ENCODE measurements at regions not wholly inside any gene's neighbourhood (a gene's known extent, or its start where the extent isn't known, plus 50 kb on each side); places are given as distances from the start of the nearest gene placed in this dataset.

DNA sequence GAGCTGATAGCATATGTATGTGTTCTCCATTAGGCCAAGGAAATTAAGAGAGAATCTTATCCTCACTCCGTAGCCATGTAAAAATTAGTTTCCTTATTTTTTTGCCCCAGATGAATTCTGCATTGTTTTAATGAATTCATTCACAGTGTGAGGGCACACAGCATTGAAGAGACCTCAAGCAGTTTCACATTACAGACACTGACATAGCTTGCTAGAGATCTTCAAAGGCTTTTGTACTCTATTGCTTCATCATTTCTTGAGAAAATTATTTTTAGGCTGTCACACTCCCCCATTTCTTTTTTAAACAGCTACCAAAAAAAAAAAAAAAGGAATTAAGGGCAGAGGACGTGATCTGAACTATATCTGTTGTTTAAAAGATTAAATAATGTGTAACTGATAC, 251.1 kb downstream of the BCAT1 start:
- Histone ChIP-seq H3K9me3 (replicated peaks; ENCODE audit: control insufficient read depth, insufficient read depth, low read depth, low read length) (no peaks in the 10 kb centered on the region), H3K27ac (ENCODE audit: extremely low read depth, low read depth, low read length) (peak overlapping the region; percentile 43; the same call in 1 of the 3 replicates), H3K79me2 (ENCODE audit: control insufficient read depth, insufficient read depth, low read length) (no peaks in the 10 kb centered on the region), H3K4me3 (no peak overlapping the region), H3K9me1 (ENCODE audit: control insufficient read depth, insufficient read depth, low read length) (no peaks in the 10 kb centered on the region), H3K9ac (ENCODE audit: insufficient read depth in 1 of 2, low read depth in 2 of 2, low read length in 2 of 2) (no peak overlapping the region), H3K27me3 (ENCODE audit: control insufficient read depth in 2 of 2, insufficient read depth in 2 of 2, low read length in 2 of 2) (no peaks in the 10 kb centered on the region), H3K4me1 (replicated peaks in 1 of 2; ENCODE audit: control insufficient read depth in 2 of 2, insufficient read depth in 2 of 2, low read length in 2 of 2) (peaks cover 0 to 29% of the 10 kb centered on the region in 2 experiments; a peak in 3 of 5 replicates), H4K20me1 (replicated peaks; ENCODE audit: control insufficient read depth, insufficient read depth, low read length) (no peaks in the 10 kb centered on the region), H3K36me3 (ENCODE audit: control insufficient read depth, insufficient read depth, low read length) (no peaks in the 10 kb centered on the region), H3K4me2 (ENCODE audit: insufficient read depth, low read length) (no peak overlapping the region), H2AFZ (ENCODE audit: low read depth, low read length) (peak overlapping the region; percentile 91)
- no peak for FAIRE-seq
- intact Hi-C loops (cut with micrococcal nuclease) (loop anchor here (10.0 kb wide), 1 partner anchor 247 kb away; the partner anchor contains the start of gene BCAT1), in situ Hi-C loops (cut with MboI) (no loop called here)
- WGBS (ENCODE audit: insufficient coverage, low coverage, missing lambda C conversion rate) = 43% methylated on average over 2 of the region's 2 CpGs
- no peak for DNase-seq (ENCODE audit: extremely low read depth in 1 of 4, low spot score in 3 of 4)
- no TSS peak for BruUV-seq (replicated peaks)
- TF ChIP-seq CEBPG (CRISPR knock-in tag; IDR thresholded peaks at IDR 0.05) (no peak), CEBPG (tag; conservative IDR thresholded peaks at IDR 0.05 in 1 of 2, IDR thresholded peaks at IDR 0.05 in 1 of 2) (0 out of 4 replicates have a peak, but pooled peaks of 1 of the 2 experiments have one; percentile 17), CEBPB (tag; IDR thresholded peaks at IDR 0.05) (peak; percentile 44), LCOR (CRISPR knock-in tag; IDR thresholded peaks at IDR 0.05) (no peak), ZNF696 (CRISPR knock-in tag; conservative IDR thresholded peaks at IDR 0.05) (no peak)
- CTCF ChIA-PET (ENCODE audit: low intra/inter-chr PET ratio) = no interaction called here
- POLR2A ChIA-PET = interaction anchor here (0.9 to 1.5 kb wide), 3 partner anchors 8 to 13 kb away, joined by 3 to 4 read pairs (median 4); no protein-coding TSS in a partner anchor
- peak; percentile 19; the same call in 2 of the 3 replicates for ATAC-seq

DNA sequence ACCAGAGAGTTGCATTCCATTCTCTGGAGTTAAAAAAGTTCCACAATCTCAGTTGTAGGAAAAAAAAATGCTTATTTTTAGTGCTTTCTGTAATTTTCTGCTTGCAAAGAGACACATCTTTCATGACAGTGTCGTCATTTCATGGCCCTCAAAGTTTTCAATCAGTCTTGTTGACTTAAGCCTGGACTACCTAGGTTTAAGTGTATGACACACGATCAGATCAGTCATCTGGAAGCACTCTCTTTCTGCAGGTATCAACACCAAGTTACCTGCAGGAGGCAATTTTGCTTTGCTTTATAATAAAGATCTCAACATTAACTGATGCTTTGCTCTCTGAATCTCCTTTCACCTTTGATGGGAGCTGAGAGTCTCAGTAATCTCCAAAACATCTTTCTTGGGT, 251.6 kb downstream of the BCAT1 start:
- FAIRE-seq (peak; percentile 19), ATAC-seq (no peak), DNase-seq (ENCODE audit: extremely low read depth in 1 of 4, low spot score in 3 of 4) (no peak)
- Histone ChIP-seq H3K9me3 (replicated peaks; ENCODE audit: control insufficient read depth, insufficient read depth, low read depth, low read length) (no peaks in the 10 kb centered on the region), H3K36me3 (ENCODE audit: control insufficient read depth, insufficient read depth, low read length) (no peaks in the 10 kb centered on the region), H3K4me3 (no peak overlapping the region), H3K4me2 (ENCODE audit: insufficient read depth, low read length) (no peak overlapping the region), H3K9ac (ENCODE audit: insufficient read depth in 1 of 2, low read depth in 2 of 2, low read length in 2 of 2) (no peak overlapping the region), H4K20me1 (replicated peaks; ENCODE audit: control insufficient read depth, insufficient read depth, low read length) (no peaks in the 10 kb centered on the region), H3K27ac (ENCODE audit: extremely low read depth, low read depth, low read length) (peak overlapping the region; percentile 90; the same call in 2 of the 3 replicates), H3K9me1 (ENCODE audit: control insufficient read depth, insufficient read depth, low read length) (no peaks in the 10 kb centered on the region), H3K27me3 (ENCODE audit: control insufficient read depth in 2 of 2, insufficient read depth in 2 of 2, low read length in 2 of 2) (no peaks in the 10 kb centered on the region), H3K4me1 (replicated peaks in 1 of 2; ENCODE audit: control insufficient read depth in 2 of 2, insufficient read depth in 2 of 2, low read length in 2 of 2) (peaks cover 0 to 29% of the 10 kb centered on the region in 2 experiments; a peak in 3 of 5 replicates), H3K79me2 (ENCODE audit: control insufficient read depth, insufficient read depth, low read length) (no peaks in the 10 kb centered on the region), H2AFZ (ENCODE audit: low read depth, low read length) (peak overlapping the region; percentile 91)
- ChIA-PET CTCF (ENCODE audit: low intra/inter-chr PET ratio) (no interaction called here), POLR2A (interaction anchor here (0.9 to 1.5 kb wide), 4 partner anchors 9 to 15 kb away, joined by 3 to 4 read pairs (median 4); no protein-coding TSS in a partner anchor)
- 25% methylated on average over 2 of the region's 2 CpGs for WGBS (ENCODE audit: insufficient coverage, low coverage, missing lambda C conversion rate)
- TF ChIP-seq, protein P1, sequence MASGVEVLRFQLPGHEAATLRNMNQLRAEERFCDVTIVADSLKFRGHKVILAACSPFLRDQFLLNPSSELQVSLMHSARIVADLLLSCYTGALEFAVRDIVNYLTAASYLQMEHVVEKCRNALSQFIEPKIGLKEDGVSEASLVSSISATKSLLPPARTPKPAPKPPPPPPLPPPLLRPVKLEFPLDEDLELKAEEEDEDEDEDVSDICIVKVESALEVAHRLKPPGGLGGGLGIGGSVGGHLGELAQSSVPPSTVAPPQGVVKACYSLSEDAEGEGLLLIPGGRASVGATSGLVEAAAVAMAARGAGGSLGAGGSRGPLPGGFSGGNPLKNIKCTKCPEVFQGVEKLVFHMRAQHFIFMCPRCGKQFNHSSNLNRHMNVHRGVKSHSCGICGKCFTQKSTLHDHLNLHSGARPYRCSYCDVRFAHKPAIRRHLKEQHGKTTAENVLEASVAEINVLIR (CRISPR knock-in tag; IDR thresholded peaks at IDR 0.05) = no peak
- TF ChIP-seq NFIC (IDR thresholded peaks at IDR 0.05) (no peak), FOXA3 (CRISPR knock-in tag; conservative IDR thresholded peaks at IDR 0.05 in 1 of 2, IDR thresholded peaks at IDR 0.05 in 1 of 2) (peak in 1 of 2 experiments; percentile 77; a peak in 1 of 4 replicates), ZEB2 (IDR thresholded peaks at IDR 0.05) (peak; percentile 34; the same call in 1 of the 2 replicates)
- TF ChIP-seq, protein P2, sequence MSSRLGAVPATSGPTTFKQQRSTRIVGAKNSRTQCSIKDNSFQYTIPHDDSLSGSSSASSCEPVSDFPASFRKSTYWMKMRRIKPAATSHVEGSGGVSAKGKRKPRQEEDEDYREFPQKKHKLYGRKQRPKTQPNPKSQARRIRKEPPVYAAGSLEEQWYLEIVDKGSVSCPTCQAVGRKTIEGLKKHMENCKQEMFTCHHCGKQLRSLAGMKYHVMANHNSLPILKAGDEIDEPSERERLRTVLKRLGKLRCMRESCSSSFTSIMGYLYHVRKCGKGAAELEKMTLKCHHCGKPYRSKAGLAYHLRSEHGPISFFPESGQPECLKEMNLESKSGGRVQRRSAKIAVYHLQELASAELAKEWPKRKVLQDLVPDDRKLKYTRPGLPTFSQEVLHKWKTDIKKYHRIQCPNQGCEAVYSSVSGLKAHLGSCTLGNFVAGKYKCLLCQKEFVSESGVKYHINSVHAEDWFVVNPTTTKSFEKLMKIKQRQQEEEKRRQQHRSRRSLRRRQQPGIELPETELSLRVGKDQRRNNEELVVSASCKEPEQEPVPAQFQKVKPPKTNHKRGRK (tag; IDR thresholded peaks at IDR 0.05) = no peak
- in situ Hi-C loops (cut with MboI) (no loop called here), intact Hi-C loops (cut with micrococcal nuclease) (loop anchor here (10.0 kb wide), 1 partner anchor 248 kb away; the partner anchor contains the start of gene BCAT1)
- no TSS peak for BruUV-seq (replicated peaks)
